Liver (tissue), 7 donors: ENCODE measurements at regions not wholly inside any gene's neighbourhood (a gene's known extent, or its start where the extent isn't known, plus 50 kb on each side); places are given as distances from the start of the nearest gene placed in this dataset.

ENCODE experiments used
- DNase-seq: peaks from one replicate; pipeline ENCODE4 v3.0.0-alpha.2; 2017; ENCODE audit warnings: low spot score
- H3K27ac ChIP-seq, 2 donors: one replicate each; pipeline ENCODE4 v1.7.0; 2013; ENCODE audit warnings: inconsistent platforms in 2 of 2, low read length in 2 of 2, control low read depth in 1 of 2, low read depth in 1 of 2, mild to moderate bottlenecking in 1 of 2
- H3K27me3 ChIP-seq, 4 donors: one replicate each; pipeline versions ENCODE4 v1.6.1 to v1.7.0; 2013; ENCODE audit warnings: low read length in 3 of 4, inconsistent platforms in 1 of 4, mild to moderate bottlenecking in 1 of 4, moderate library complexity in 1 of 4; ENCODE audit not compliant: control insufficient read depth in 4 of 4, insufficient read depth in 4 of 4
- H3K36me3 ChIP-seq, 4 donors: one replicate each; pipeline versions ENCODE4 v1.6.1 to v1.7.0; 2013; ENCODE audit warnings: low read length in 3 of 4, mild to moderate bottlenecking in 3 of 4, low read depth in 1 of 4, moderate library complexity in 1 of 4; ENCODE audit not compliant: control insufficient read depth in 4 of 4, insufficient read depth in 3 of 4
- H3K4me1 ChIP-seq, 4 donors: one replicate each; pipeline versions ENCODE4 v1.6.1 to v1.7.0; 2013; ENCODE audit warnings: low read length in 3 of 4, mild to moderate bottlenecking in 3 of 4, moderate library complexity in 1 of 4; ENCODE audit not compliant: control insufficient read depth in 4 of 4, insufficient read depth in 4 of 4
- H3K4me3 ChIP-seq, 3 donors: one replicate each; pipeline versions ENCODE4 v1.6.1 to v1.7.0; 2013; ENCODE audit warnings: low read length in 3 of 3, control low read depth in 1 of 3, low read depth in 1 of 3, mild to moderate bottlenecking in 1 of 3
- H3K9ac ChIP-seq, 2 donors: one replicate each; pipeline ENCODE4 v1.7.0; 2013; ENCODE audit warnings: low read length in 2 of 2, mild to moderate bottlenecking in 2 of 2, moderate library complexity in 2 of 2, control low read depth in 1 of 2, low read depth in 1 of 2
- H3K9me3 ChIP-seq, 4 donors: one replicate each; pipeline versions ENCODE4 v1.6.1 to v1.7.0; 2013; ENCODE audit warnings: low read length in 3 of 4; ENCODE audit not compliant: control insufficient read depth in 4 of 4
- ATF3 ChIP-seq: IDR thresholded peaks from 2 replicates; pipeline ENCODE4 v1.6.1; 2016; ENCODE audit warnings: antibody characterized with exemption
- FOXA1 ChIP-seq: IDR thresholded peaks from 2 replicates; pipeline ENCODE4 v1.6.1; 2016; ENCODE audit warnings: antibody characterized with exemption
- GABPA ChIP-seq, 2 donors: IDR thresholded peaks in 1 of 2; conservative IDR thresholded peaks in 1 of 2; 2 replicates each; pipeline ENCODE4 v1.6.1; 2016; ENCODE audit warnings: antibody characterized with exemption in 2 of 2, mild to moderate bottlenecking in 1 of 2, moderate library complexity in 1 of 2
- JUND ChIP-seq, 2 donors: IDR thresholded peaks; 2 replicates each; pipeline ENCODE4 v1.6.1; 2016; ENCODE audit warnings: antibody characterized with exemption in 2 of 2
- MAX ChIP-seq: IDR thresholded peaks from 2 replicates; pipeline ENCODE4 v1.6.1; 2016; ENCODE audit warnings: antibody characterized with exemption
- RAD21 ChIP-seq, 2 donors: IDR thresholded peaks; 2 replicates each; pipeline ENCODE4 v1.6.1; 2016; ENCODE audit warnings: antibody characterized with exemption in 2 of 2, mild to moderate bottlenecking in 2 of 2
- REST ChIP-seq: IDR thresholded peaks from 2 replicates; pipeline ENCODE4 v1.6.1; 2016; ENCODE audit warnings: antibody characterized with exemption, mild to moderate bottlenecking
- RXRA ChIP-seq, 2 donors: IDR thresholded peaks; 2 replicates each; pipeline ENCODE4 v1.6.1; 2017 to 2018; ENCODE audit warnings: antibody characterized with exemption in 2 of 2, mild to moderate bottlenecking in 1 of 2
- SP1 ChIP-seq: IDR thresholded peaks from 2 replicates; pipeline ENCODE4 v1.6.1; 2018; ENCODE audit warnings: antibody characterized with exemption, mild to moderate bottlenecking
- TAF1 ChIP-seq: conservative IDR thresholded peaks from 2 replicates; pipeline ENCODE4 v1.6.1; 2016; ENCODE audit warnings: antibody characterized with exemption, mild to moderate bottlenecking
- YY1 ChIP-seq: IDR thresholded peaks from 2 replicates; pipeline ENCODE4 v1.6.1; 2016; ENCODE audit warnings: antibody characterized with exemption, mild to moderate bottlenecking
- ZBTB33 ChIP-seq: IDR thresholded peaks from 2 replicates; pipeline ENCODE4 v1.6.1; 2016; ENCODE audit warnings: antibody characterized with exemption
- WGBS: extraction: QIAGEN DNeasy Blood & Tissue Kit; methylation state at CpG from one replicate; pipeline ENCODE4 v1.1.7; 2013; 5-methylcytosine and 5-hydroxymethylcytosine counted together
- donor health status: healthy.
- donor health status: healthy.
- donor health status: healthy.
- donor health status: healthy.

- peaks cover 0 to 9% (median 2%) of the 10 kb centered on the region in 4 donors for H3K9me3 ChIP-seq
- H3K36me3 ChIP-seq, result no peaks in the 10 kb centered on the region
- H3K27ac ChIP-seq, result no peak overlapping the region
- H3K27me3 ChIP-seq, result no peaks in the 10 kb centered on the region
- H3K9ac ChIP-seq, result no peak overlapping the region
- DNase-seq, result no peak
- no peak overlapping the region for H3K4me3 ChIP-seq
- H3K4me1 ChIP-seq, result no peaks in the 10 kb centered on the region
- TF ChIP-seq YY1 (no peak), RXRA (IDR thresholded peaks at IDR 0.05) (no peak), MAX (no peak), TAF1 (no peak), REST (no peak), GABPA (IDR thresholded peaks at IDR 0.05 in 1 of 2, conservative IDR thresholded peaks at IDR 0.05 in 1 of 2) (no peak), RAD21 (IDR thresholded peaks at IDR 0.05) (no peak), ATF3 (no peak), SP1 (no peak)
- WGBS, result 83% methylated on average over 3 of the region's 3 CpGs
These were observed 101.3 kb downstream of the RRAGB start for GRCh38 chrX:55818673-55819375.

GRCh38 chrX:55839485-55839884 lies 121.9 kb downstream of the RRAGB start:
- Histone ChIP-seq H3K4me3 (no peak overlapping the region), H3K9me3 (no peaks in the 10 kb centered on the region), H3K9ac (no peak overlapping the region), H3K27ac (no peak overlapping the region), H3K36me3 (no peaks in the 10 kb centered on the region), H3K4me1 (no peaks in the 10 kb centered on the region), H3K27me3 (peaks cover 0 to 4% (median 0%) of the 10 kb centered on the region in 4 donors)
- 38% methylated on average over 2 of the region's 2 CpGs for WGBS
- DNase-seq, result no peak
- TF ChIP-seq MAX, result no peak
- no peak for TF ChIP-seq FOXA1
- no peak for TF ChIP-seq RXRA (IDR thresholded peaks at IDR 0.05)
- TF ChIP-seq RAD21 (IDR thresholded peaks at IDR 0.05), result no peak

- DNase-seq, result no peak
- WGBS, result 76% methylated on average over 4 of the region's 4 CpGs
These were observed 124.6 kb downstream of the RRAGB start for GRCh38 chrX:55841962-55842752.

More at GRCh38 chrX:55841962-55842752, 124.6 kb downstream of the RRAGB start:
- Histone ChIP-seq H3K9ac (no peak overlapping the region), H3K4me1 (no peaks in the 10 kb centered on the region), H3K27me3 (peaks cover 0 to 4% (median 0%) of the 10 kb centered on the region in 4 donors), H3K27ac (no peak overlapping the region), H3K36me3 (no peaks in the 10 kb centered on the region), H3K4me3 (no peak overlapping the region), H3K9me3 (peaks cover 0 to 3% (median 0%) of the 10 kb centered on the region in 4 donors)
- TF ChIP-seq TAF1 (no peak), ATF3 (no peak), ZBTB33 (no peak), JUND (IDR thresholded peaks at IDR 0.05) (no peak)
